IMR-90 (cell line): ENCODE measurements at regions not wholly inside any gene's neighbourhood (a gene's known extent, or its start where the extent isn't known, plus 50 kb on each side); places are given as distances from the start of the nearest gene placed in this dataset.

Experiments
- ATAC-seq: fragments of 200-7000 bp; cut with Tn5 transposase; 2 replicates; pipeline ENCODE4 v1.9.1; 2020; ENCODE audit warnings: low read depth, mild to moderate bottlenecking, moderate library complexity
- BruUV-seq: library from RNA; stranded (reverse); fragments of 400-500 nt; replicated peaks from 2 replicates; lab custom pipeline; 2021; lab: Mats Ljungman, UMichigan
- CTCF ChIA-PET: fragments of 300-600 bp; formaldehyde crosslinking; extraction: SDS; loops from one replicate; lab custom pipeline; 2021; ENCODE audit warnings: antibody characterized with exemption; lab: Yijun Ruan, JAX
- POLR2A ChIA-PET: fragments of 300-600 bp; sonication (Branson Sonifier 250); formaldehyde crosslinking; loops from one replicate; lab custom pipeline; 2022; ENCODE audit warnings: antibody characterized with exemption; ENCODE audit not compliant: unreplicated experiment; lab: Charles Lee
- DNase-seq: peaks from one replicate; pipeline ENCODE4 v3.0.0; 2013
- H2AFZ ChIP-seq: replicated peaks from 2 replicates; pipeline ENCODE3; 2013; ENCODE audit warnings: low read length, mild to moderate bottlenecking; ENCODE audit not compliant: poor library complexity
- H2AK5ac ChIP-seq: 2 replicates; pipeline ENCODE4 v1.6.1; 2013; ENCODE audit warnings: low read depth, low read length, inconsistent platforms
- H2AK9ac ChIP-seq: replicated peaks from 2 replicates; pipeline ENCODE3; 2013; ENCODE audit warnings: mild to moderate bottlenecking, low read depth, low read length, moderate library complexity; ENCODE audit not compliant: poor library complexity
- H2BK120ac ChIP-seq: 2 replicates; pipeline ENCODE4 v1.6.1; 2013; ENCODE audit warnings: low read depth, low read length, inconsistent platforms
- H2BK15ac ChIP-seq: 3 replicates; pipeline ENCODE4 v1.6.1; 2013; ENCODE audit warnings: low read depth, low read length, inconsistent platforms
- H2BK20ac ChIP-seq: 2 replicates; pipeline ENCODE4 v1.6.1; 2013; ENCODE audit warnings: low read depth, mild to moderate bottlenecking, inconsistent platforms, low read length, moderate library complexity
- H2BK5ac ChIP-seq: 2 replicates; pipeline ENCODE4 v1.6.1; 2013; ENCODE audit warnings: mild to moderate bottlenecking, low read depth, low read length, inconsistent platforms; ENCODE audit not compliant: poor library complexity, severe bottlenecking
- H3K14ac ChIP-seq: replicated peaks from 2 replicates; pipeline ENCODE4 v1.6.1; 2013; ENCODE audit warnings: low read depth, low read length, inconsistent platforms
- H3K18ac ChIP-seq: 2 replicates; pipeline ENCODE4 v1.6.1; 2013; ENCODE audit warnings: low read depth, low read length, control low read depth
- H3K23ac ChIP-seq: 2 replicates; pipeline ENCODE4 v1.6.1; 2013; ENCODE audit warnings: low read depth, low read length, inconsistent platforms
- H3K27ac ChIP-seq: 2 replicates; pipeline ENCODE4 v1.5.1; 2013; ENCODE audit warnings: mild to moderate bottlenecking, control low read depth, low read length; ENCODE audit not compliant: insufficient read depth
- H3K27me3 ChIP-seq: 2 replicates; pipeline ENCODE4 v1.6.1; 2013; ENCODE audit warnings: low read length; ENCODE audit not compliant: control insufficient read depth, insufficient read depth
- H3K36me3 ChIP-seq: 2 replicates; pipeline ENCODE4 v1.6.1; 2013; ENCODE audit warnings: low read length, mixed read lengths; ENCODE audit not compliant: control insufficient read depth, insufficient read depth
- H3K4ac ChIP-seq: 2 replicates; pipeline ENCODE4 v1.6.1; 2013; ENCODE audit warnings: low read depth, low read length, inconsistent platforms
- H3K4me1 ChIP-seq: 2 replicates; pipeline ENCODE4 v1.6.1; 2013; ENCODE audit warnings: low read length, mixed read lengths; ENCODE audit not compliant: control insufficient read depth, insufficient read depth
- H3K4me2 ChIP-seq: 2 replicates; pipeline ENCODE4 v1.6.1; 2013; ENCODE audit warnings: low read depth, mild to moderate bottlenecking, control low read depth, low read length, moderate library complexity
- H3K4me3 ChIP-seq: 2 replicates; pipeline ENCODE4 v1.5.1; 2013; ENCODE audit warnings: low read depth, mild to moderate bottlenecking, control low read depth, low read length, moderate library complexity; ENCODE audit not compliant: insufficient read depth
- H3K56ac ChIP-seq: 2 replicates; pipeline ENCODE4 v1.6.1; 2013; ENCODE audit warnings: low read length, inconsistent platforms; ENCODE audit not compliant: insufficient read depth; ENCODE audit errors: extremely low read depth
- H3K79me1 ChIP-seq, 2 experiments: 2 replicates each; pipeline ENCODE4 v1.6.1; 2013; ENCODE audit warnings: low read length in 2 of 2, inconsistent platforms in 1 of 2, low read depth in 1 of 2
- H3K9ac ChIP-seq: 2 replicates; pipeline ENCODE4 v1.6.1; 2013; ENCODE audit warnings: low read depth, low read length, control low read depth
- H3K9me1 ChIP-seq: 2 replicates; pipeline ENCODE4 v1.6.1; 2013; ENCODE audit warnings: low read length, inconsistent platforms; ENCODE audit not compliant: insufficient read depth
- H3K9me3 ChIP-seq: 2 replicates; pipeline ENCODE4 v1.6.1; 2013; ENCODE audit warnings: low read length; ENCODE audit not compliant: control insufficient read depth, insufficient read depth
- H4K20me1 ChIP-seq: 2 replicates; pipeline ENCODE4 v1.6.1; 2013; ENCODE audit warnings: low read length, inconsistent platforms; ENCODE audit not compliant: insufficient read depth
- H4K5ac ChIP-seq: 2 replicates; pipeline ENCODE4 v1.6.1; 2013; ENCODE audit warnings: mild to moderate bottlenecking, low read depth, low read length, control low read depth
- H4K8ac ChIP-seq, 2 experiments: 2 replicates each; pipeline ENCODE4 v1.6.1; 2013; ENCODE audit warnings: low read depth in 2 of 2, low read length in 2 of 2, control low read depth in 1 of 2, inconsistent platforms in 1 of 2
- H4K91ac ChIP-seq: 2 replicates; pipeline ENCODE4 v1.6.1; 2013; ENCODE audit warnings: low read depth, low read length, inconsistent platforms; ENCODE audit not compliant: insufficient read depth
- MAFK ChIP-seq: IDR thresholded peaks from 2 replicates; pipeline ENCODE4 v1.6.1; 2012; ENCODE audit warnings: low read depth, low read length, improper control_type of control experiment
- MAZ ChIP-seq: IDR thresholded peaks from 2 replicates; pipeline ENCODE4 v1.6.1; 2012; ENCODE audit warnings: low read depth, mild to moderate bottlenecking, low read length, improper control_type of control experiment, moderate library complexity, borderline replicate concordance
- RCOR1 ChIP-seq: IDR thresholded peaks from 2 replicates; pipeline ENCODE4 v1.6.1; 2012; ENCODE audit warnings: mild to moderate bottlenecking, low read length, improper control_type of control experiment; ENCODE audit not compliant: insufficient replicate concordance
- SMC3 ChIP-seq: fragments of 150-350 bp; IDR thresholded peaks from 2 replicates; pipeline ENCODE4 v1.6.1; 2016; ENCODE audit warnings: low read depth, mild to moderate bottlenecking, antibody characterized with exemption, low read length, moderate library complexity
- WGBS, 2 experiments: methylation state at CpG; one replicate each; pipeline versions ENCODE4 v1.1.5 to v1.1.7; 2013; ENCODE audit warnings: missing lambda C conversion rate in 2 of 2; ENCODE audit not compliant: insufficient read length in 1 of 2; ENCODE audit errors: extremely low coverage in 2 of 2; 5-methylcytosine and 5-hydroxymethylcytosine counted together
- dilution Hi-C: fragments of 300-500 bp; cut with HindIII; formaldehyde crosslinking; loops from one replicate; pipeline ENCODE4 v1.14.3; 2018; ENCODE audit warnings: low sequenced_read_pairs; ENCODE audit not compliant: unreplicated experiment
- in situ Hi-C: fragments of 300-500 bp; cut with MboI; formaldehyde crosslinking; loops from 3 replicates; pipeline ENCODE4 v1.14.3; 2019; ENCODE audit warnings: low sequenced_read_pairs, inconsistent platforms, mixed read lengths
- intact Hi-C: fragments of 100-400 bp; cut with micrococcal nuclease; formaldehyde crosslinking; loops from 2 replicates; pipeline ENCODE4 v1.10.0; 2022
- TF ChIP-seq, protein P1 (sequence below): conservative IDR thresholded peaks from 2 replicates; pipeline ENCODE4 v1.5.1; 2012; ENCODE audit warnings: mild to moderate bottlenecking, low read depth, low read length, improper control_type of control experiment

GRCh38 chr16:86959729-86960128 lies 357.5 kb downstream of the C16orf95 start:
- CTCF ChIA-PET, result no interaction called here

More at GRCh38 chr16:86959729-86960128, 357.5 kb downstream of the C16orf95 start:
- Histone ChIP-seq H2AFZ (no peak overlapping the region), H3K27ac (no peak overlapping the region), H3K4me1 (peaks cover 10% of the 10 kb centered on the region), H3K27me3 (peaks cover 6% of the 10 kb centered on the region; the same call in 1 of the 2 replicates), H3K56ac (no peak overlapping the region), H3K9me1 (peaks cover 8% of the 10 kb centered on the region; the same call in 1 of the 2 replicates), H2BK15ac (0 out of 3 replicates have a peak overlapping the region, but pooled peaks have one; percentile 65), H3K18ac (no peak overlapping the region), H3K79me1 (no peaks in the 10 kb centered on the region), H3K4me2 (no peak overlapping the region), H2AK5ac (peak overlapping the region; percentile 57; the same call in 1 of the 2 replicates), H4K91ac (no peak overlapping the region), H3K9ac (no peak overlapping the region), H4K20me1 (no peaks in the 10 kb centered on the region), H3K9me3 (no peaks in the 10 kb centered on the region), H3K4ac (no peak overlapping the region), H2BK20ac (no peak overlapping the region), H3K14ac (no peak overlapping the region), H4K5ac (no peak overlapping the region), H2BK120ac (no peak overlapping the region), H2BK5ac (no peak overlapping the region), H3K4me3 (no peak overlapping the region), H4K8ac (no peak overlapping the region), H3K36me3 (no peaks in the 10 kb centered on the region), H2AK9ac (no peak overlapping the region), H3K23ac (no peak overlapping the region)
- 100% methylated on average over 2 of the region's 3 CpGs; no CpG with 5 or more reads in 1 of the 2 experiments for WGBS, 2 experiments
- dilution Hi-C loops (no loop called here), intact Hi-C loops (no loop called here), in situ Hi-C loops (no loop called here)
- ATAC-seq (no peak), DNase-seq (no peak)
- no TSS peak for BruUV-seq
- TF ChIP-seq, protein P1, sequence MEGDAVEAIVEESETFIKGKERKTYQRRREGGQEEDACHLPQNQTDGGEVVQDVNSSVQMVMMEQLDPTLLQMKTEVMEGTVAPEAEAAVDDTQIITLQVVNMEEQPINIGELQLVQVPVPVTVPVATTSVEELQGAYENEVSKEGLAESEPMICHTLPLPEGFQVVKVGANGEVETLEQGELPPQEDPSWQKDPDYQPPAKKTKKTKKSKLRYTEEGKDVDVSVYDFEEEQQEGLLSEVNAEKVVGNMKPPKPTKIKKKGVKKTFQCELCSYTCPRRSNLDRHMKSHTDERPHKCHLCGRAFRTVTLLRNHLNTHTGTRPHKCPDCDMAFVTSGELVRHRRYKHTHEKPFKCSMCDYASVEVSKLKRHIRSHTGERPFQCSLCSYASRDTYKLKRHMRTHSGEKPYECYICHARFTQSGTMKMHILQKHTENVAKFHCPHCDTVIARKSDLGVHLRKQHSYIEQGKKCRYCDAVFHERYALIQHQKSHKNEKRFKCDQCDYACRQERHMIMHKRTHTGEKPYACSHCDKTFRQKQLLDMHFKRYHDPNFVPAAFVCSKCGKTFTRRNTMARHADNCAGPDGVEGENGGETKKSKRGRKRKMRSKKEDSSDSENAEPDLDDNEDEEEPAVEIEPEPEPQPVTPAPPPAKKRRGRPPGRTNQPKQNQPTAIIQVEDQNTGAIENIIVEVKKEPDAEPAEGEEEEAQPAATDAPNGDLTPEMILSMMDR, result no peak
- TF ChIP-seq RCOR1, result no peak
- TF ChIP-seq MAFK, result no peak
- no peak for TF ChIP-seq SMC3
- TF ChIP-seq MAZ, result no peak
- POLR2A ChIA-PET, result no interaction called here
